ENCODE measurements at regions not wholly inside any gene's neighbourhood (a gene's known extent, or its start where the extent isn't known, plus 50 kb on each side); places are given as distances from the start of the nearest gene placed in this dataset.

DNA sequence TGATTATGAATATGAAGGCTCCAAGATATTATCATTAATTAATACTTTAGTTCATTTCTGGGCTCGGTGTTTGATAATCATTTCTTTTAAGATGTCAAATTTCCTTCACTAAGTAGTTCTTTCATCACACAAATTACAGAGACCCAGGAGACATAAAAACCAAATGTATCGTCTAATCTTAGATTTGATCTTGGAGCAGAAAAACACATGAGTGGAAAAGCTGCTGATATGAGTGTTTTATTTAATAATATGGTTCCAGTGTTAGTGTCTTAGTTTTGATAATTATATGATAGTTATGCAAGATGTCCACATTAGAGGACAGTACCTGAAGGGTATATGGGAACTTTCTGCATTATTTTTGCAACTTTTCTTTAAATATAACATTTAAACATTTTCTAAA lies 494.5 kb upstream of the RAG2 start:
- no peak overlapping the region for H2AFZ ChIP-seq (ENCODE audit: control insufficient read depth, low read depth, low read length)
- H3K79me2 ChIP-seq (ENCODE audit: control insufficient read depth, insufficient read depth, low read length), result no peaks in the 10 kb centered on the region
- no peak overlapping the region for H3K4me3 ChIP-seq
- in situ Hi-C loops (cut with MboI) (no loop called here), intact Hi-C loops (cut with micrococcal nuclease; ENCODE audit: unreplicated experiment) (no loop called here)
- H3K4me1 ChIP-seq (ENCODE audit: control insufficient read depth, insufficient read depth, low read length), result no peaks in the 10 kb centered on the region
- DNase-seq (ENCODE audit: low read depth, low spot score), result no peak
- H3K4me2 ChIP-seq (ENCODE audit: control insufficient read depth, insufficient read depth), result no peak overlapping the region
- ATAC-seq, result no peak
- H3K27me3 ChIP-seq (replicated peaks in 1 of 2; ENCODE audit: control insufficient read depth in 2 of 2, insufficient read depth in 2 of 2, low read length in 1 of 2), result no peaks in the 10 kb centered on the region
- no peaks in the 10 kb centered on the region for H3K36me3 ChIP-seq (ENCODE audit: control insufficient read depth in 2 of 2, insufficient read depth in 2 of 2, low read length in 1 of 2)
- no peak overlapping the region for H3K9ac ChIP-seq (ENCODE audit: control insufficient read depth, insufficient read depth, low read length)
- H4K20me1 ChIP-seq (ENCODE audit: control insufficient read depth, insufficient read depth), result no peaks in the 10 kb centered on the region
- no peak for FAIRE-seq
- H3K9me3 ChIP-seq (replicated peaks; ENCODE audit: control insufficient read depth, insufficient read depth, low read length), result no peaks in the 10 kb centered on the region
- POLR2A ChIA-PET, result no interaction called here
- RAD21 ChIA-PET (ENCODE audit: unreplicated experiment), result no interaction called here
- TF ChIP-seq ZBED1 (IDR thresholded peaks at IDR 0.05; ENCODE audit: borderline replicate concordance) (no peak), IRF4 (IDR thresholded peaks at IDR 0.05; ENCODE audit: low read depth, low read length) (no peak), REST (IDR thresholded peaks at IDR 0.05; ENCODE audit: low read depth, low read length) (no peak), ZNF622 (IDR thresholded peaks at IDR 0.05) (no peak), IKZF1 (conservative IDR thresholded peaks at IDR 0.05) (no peak), SIN3A (IDR thresholded peaks at IDR 0.05; ENCODE audit: low read depth, low read length) (no peak), ZBTB40 (IDR thresholded peaks at IDR 0.05; ENCODE audit: borderline replicate concordance) (no peak), KAT2A (conservative IDR thresholded peaks at IDR 0.05; ENCODE audit: control insufficient read depth, low read depth, low read length) (no peak), ZNF274 (IDR thresholded peaks at IDR 0.05; ENCODE audit: insufficient read depth, insufficient read length) (no peak), EP300 (IDR thresholded peaks at IDR 0.05; ENCODE audit: borderline replicate concordance in 1 of 2, control insufficient read depth in 1 of 2, low read depth in 2 of 2, low read length in 2 of 2) (no peak)
- TF ChIP-seq, protein P1, sequence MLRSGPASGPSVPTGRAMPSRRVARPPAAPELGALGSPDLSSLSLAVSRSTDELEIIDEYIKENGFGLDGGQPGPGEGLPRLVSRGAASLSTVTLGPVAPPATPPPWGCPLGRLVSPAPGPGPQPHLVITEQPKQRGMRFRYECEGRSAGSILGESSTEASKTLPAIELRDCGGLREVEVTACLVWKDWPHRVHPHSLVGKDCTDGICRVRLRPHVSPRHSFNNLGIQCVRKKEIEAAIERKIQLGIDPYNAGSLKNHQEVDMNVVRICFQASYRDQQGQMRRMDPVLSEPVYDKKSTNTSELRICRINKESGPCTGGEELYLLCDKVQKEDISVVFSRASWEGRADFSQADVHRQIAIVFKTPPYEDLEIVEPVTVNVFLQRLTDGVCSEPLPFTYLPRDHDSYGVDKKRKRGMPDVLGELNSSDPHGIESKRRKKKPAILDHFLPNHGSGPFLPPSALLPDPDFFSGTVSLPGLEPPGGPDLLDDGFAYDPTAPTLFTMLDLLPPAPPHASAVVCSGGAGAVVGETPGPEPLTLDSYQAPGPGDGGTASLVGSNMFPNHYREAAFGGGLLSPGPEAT (IDR thresholded peaks at IDR 0.05; ENCODE audit: low read depth), result no peak
- SMC1A ChIA-PET (ENCODE audit: uncharacterized antibody, unreplicated experiment), result no interaction called here
- no TSS peak for BruUV-seq (replicated peaks)
- WGBS (ENCODE audit: insufficient coverage, insufficient replicate concordance, low lambda C conversion rate, missing lambda C conversion rate), result 10% methylated on average over 2 of the region's 2 CpGs
- no peak overlapping the region for H3K27ac ChIP-seq (ENCODE audit: control insufficient read depth, insufficient read depth)
- CTCF ChIA-PET, result no interaction called here

Data from GM12878 (cell line).